Dendritic cell treated with granulocyte-macrophage colony-stimulating factor and Interleukin-4, amounts not matched to agents 40 ng/mL and 50 ng/mL, for 4 days (primary cell): ENCODE measurements at regions not wholly inside any gene's neighbourhood (a gene's known extent, or its start where the extent isn't known, plus 50 kb on each side); places are given as distances from the start of the nearest gene placed in this dataset.

Experiments
- H3K27ac Mint-ChIP-seq: one replicate; pipeline ENCODE4 v1.8.0; 2022; ENCODE audit warnings: mild to moderate bottlenecking, mixed read lengths
- H3K27me3 Mint-ChIP-seq: one replicate; pipeline ENCODE4 v1.8.0; 2022; ENCODE audit warnings: mild to moderate bottlenecking, mixed read lengths
- H3K36me3 Mint-ChIP-seq: one replicate; pipeline ENCODE4 v1.8.0; 2022; ENCODE audit warnings: low read depth, mixed read lengths
- H3K4me1 Mint-ChIP-seq: one replicate; pipeline ENCODE4 v1.8.0; 2022; ENCODE audit warnings: low read depth, mixed read lengths
- H3K4me3 Mint-ChIP-seq: one replicate; pipeline ENCODE4 v1.8.0; 2022; ENCODE audit warnings: mild to moderate bottlenecking, moderate library complexity, mixed read lengths
- H3K9me3 Mint-ChIP-seq: one replicate; pipeline ENCODE4 v1.8.0; 2022; ENCODE audit warnings: mixed read lengths
- intact Hi-C: fragments of 100-400 bp; cut with micrococcal nuclease; formaldehyde crosslinking; loops from one replicate; pipeline ENCODE4 v1.15.0; 2022

GRCh38 chr12:41970744-41971143 lies 173.9 kb downstream of the GXYLT1 start:
- H3K4me1 Mint-ChIP-seq, result no peaks in the 10 kb centered on the region
- intact Hi-C loops, result no loop called here
- no peak overlapping the region for H3K27ac Mint-ChIP-seq
- H3K36me3 Mint-ChIP-seq, result no peaks in the 10 kb centered on the region
- no peaks in the 10 kb centered on the region for H3K27me3 Mint-ChIP-seq
- H3K9me3 Mint-ChIP-seq, result no peaks in the 10 kb centered on the region
- H3K4me3 Mint-ChIP-seq, result no peak overlapping the region

- Mint-ChIP-seq H3K27me3 (no peaks in the 10 kb centered on the region), H3K27ac (no peak overlapping the region), H3K4me3 (no peak overlapping the region), H3K9me3 (no peaks in the 10 kb centered on the region), H3K4me1 (no peaks in the 10 kb centered on the region), H3K36me3 (no peaks in the 10 kb centered on the region)
- intact Hi-C loops, result no loop called here
These were observed 176.1 kb downstream of the GXYLT1 start for GRCh38 chr12:41968599-41968998.

GRCh38 chr12:41967668-41968500 lies 176.8 kb downstream of the GXYLT1 start:
- no peaks in the 10 kb centered on the region for H3K9me3 Mint-ChIP-seq
- H3K4me1 Mint-ChIP-seq, result no peaks in the 10 kb centered on the region
- intact Hi-C loops, result no loop called here
- no peaks in the 10 kb centered on the region for H3K36me3 Mint-ChIP-seq
- no peak overlapping the region for H3K4me3 Mint-ChIP-seq
- H3K27ac Mint-ChIP-seq, result no peak overlapping the region
- H3K27me3 Mint-ChIP-seq, result no peaks in the 10 kb centered on the region

- Mint-ChIP-seq H3K9me3 (no peaks in the 10 kb centered on the region), H3K4me3 (no peak overlapping the region), H3K27me3 (no peaks in the 10 kb centered on the region), H3K4me1 (no peaks in the 10 kb centered on the region), H3K27ac (no peak overlapping the region), H3K36me3 (no peaks in the 10 kb centered on the region)
- intact Hi-C loops, result no loop called here
These were observed 177.8 kb downstream of the GXYLT1 start for GRCh38 chr12:41966916-41967315.

- no peaks in the 10 kb centered on the region for H3K36me3 Mint-ChIP-seq
- H3K27ac Mint-ChIP-seq, result no peak overlapping the region
- intact Hi-C loops, result no loop called here
- H3K4me3 Mint-ChIP-seq, result no peak overlapping the region
- no peaks in the 10 kb centered on the region for H3K4me1 Mint-ChIP-seq
- H3K27me3 Mint-ChIP-seq, result no peaks in the 10 kb centered on the region
- no peaks in the 10 kb centered on the region for H3K9me3 Mint-ChIP-seq
These were observed 178.7 kb downstream of the GXYLT1 start for GRCh38 chr12:41966001-41966400.

GRCh38 chr12:41963398-41963797 lies 181.3 kb downstream of the GXYLT1 start:
- no peaks in the 10 kb centered on the region for H3K36me3 Mint-ChIP-seq
- H3K4me3 Mint-ChIP-seq, result no peak overlapping the region
- no peaks in the 10 kb centered on the region for H3K27me3 Mint-ChIP-seq
- H3K27ac Mint-ChIP-seq, result no peak overlapping the region
- intact Hi-C loops, result no loop called here
- H3K9me3 Mint-ChIP-seq, result no peaks in the 10 kb centered on the region
- H3K4me1 Mint-ChIP-seq, result no peaks in the 10 kb centered on the region

- intact Hi-C loops, result no loop called here
- Mint-ChIP-seq H3K36me3 (no peaks in the 10 kb centered on the region), H3K27me3 (no peaks in the 10 kb centered on the region), H3K4me3 (no peak overlapping the region), H3K9me3 (no peaks in the 10 kb centered on the region), H3K27ac (no peak overlapping the region), H3K4me1 (no peaks in the 10 kb centered on the region)
These were observed 182.5 kb downstream of the GXYLT1 start for GRCh38 chr12:41962171-41962572.

- H3K9me3 Mint-ChIP-seq, result no peaks in the 10 kb centered on the region
- no peaks in the 10 kb centered on the region for H3K36me3 Mint-ChIP-seq
- H3K4me1 Mint-ChIP-seq, result no peaks in the 10 kb centered on the region
- no peak overlapping the region for H3K27ac Mint-ChIP-seq
- intact Hi-C loops, result no loop called here
- H3K4me3 Mint-ChIP-seq, result no peak overlapping the region
- H3K27me3 Mint-ChIP-seq, result no peaks in the 10 kb centered on the region
These were observed 185.4 kb downstream of the GXYLT1 start for GRCh38 chr12:41959271-41959670.

- H3K4me3 Mint-ChIP-seq, result no peak overlapping the region
- H3K27me3 Mint-ChIP-seq, result no peaks in the 10 kb centered on the region
- intact Hi-C loops, result no loop called here
- H3K27ac Mint-ChIP-seq, result no peak overlapping the region
- H3K36me3 Mint-ChIP-seq, result no peaks in the 10 kb centered on the region
- H3K4me1 Mint-ChIP-seq, result no peaks in the 10 kb centered on the region
- no peaks in the 10 kb centered on the region for H3K9me3 Mint-ChIP-seq
These were observed 188.3 kb downstream of the GXYLT1 start for GRCh38 chr12:41956353-41956752.

GRCh38 chr12:41950455-41950854 lies 194.2 kb downstream of the GXYLT1 start:
- Mint-ChIP-seq H3K4me3 (no peak overlapping the region), H3K4me1 (no peaks in the 10 kb centered on the region), H3K27ac (no peak overlapping the region), H3K9me3 (peaks cover 23% of the 10 kb centered on the region), H3K36me3 (no peaks in the 10 kb centered on the region), H3K27me3 (no peaks in the 10 kb centered on the region)
- intact Hi-C loops, result no loop called here

GRCh38 chr12:41946106-41946505 lies 198.6 kb downstream of the GXYLT1 start:
- H3K9me3 Mint-ChIP-seq, result peaks cover 31% of the 10 kb centered on the region
- no peak overlapping the region for H3K4me3 Mint-ChIP-seq
- intact Hi-C loops, result no loop called here
- no peaks in the 10 kb centered on the region for H3K27me3 Mint-ChIP-seq
- H3K36me3 Mint-ChIP-seq, result no peaks in the 10 kb centered on the region
- no peak overlapping the region for H3K27ac Mint-ChIP-seq
- no peaks in the 10 kb centered on the region for H3K4me1 Mint-ChIP-seq

- H3K27me3 Mint-ChIP-seq, result no peaks in the 10 kb centered on the region
- intact Hi-C loops, result no loop called here
- peaks cover 31% of the 10 kb centered on the region for H3K9me3 Mint-ChIP-seq
- no peak overlapping the region for H3K4me3 Mint-ChIP-seq
- no peaks in the 10 kb centered on the region for H3K4me1 Mint-ChIP-seq
- H3K27ac Mint-ChIP-seq, result no peak overlapping the region
- no peaks in the 10 kb centered on the region for H3K36me3 Mint-ChIP-seq
These were observed 200.5 kb downstream of the GXYLT1 start for GRCh38 chr12:41944216-41944615.

GRCh38 chr12:41943671-41944070 lies 201.0 kb downstream of the GXYLT1 start:
- Mint-ChIP-seq H3K27ac (no peak overlapping the region), H3K9me3 (peaks cover 31% of the 10 kb centered on the region), H3K4me1 (no peaks in the 10 kb centered on the region), H3K27me3 (no peaks in the 10 kb centered on the region), H3K4me3 (no peak overlapping the region), H3K36me3 (no peaks in the 10 kb centered on the region)
- intact Hi-C loops, result no loop called here

- Mint-ChIP-seq H3K27ac (no peak overlapping the region), H3K36me3 (no peaks in the 10 kb centered on the region), H3K4me1 (no peaks in the 10 kb centered on the region), H3K27me3 (no peaks in the 10 kb centered on the region), H3K4me3 (no peak overlapping the region), H3K9me3 (peaks cover 27% of the 10 kb centered on the region)
- intact Hi-C loops, result no loop called here
These were observed 202.3 kb downstream of the GXYLT1 start for GRCh38 chr12:41942354-41942753.

GRCh38 chr12:41941079-41941478 lies 203.6 kb downstream of the GXYLT1 start:
- Mint-ChIP-seq H3K27me3 (peaks cover 2% of the 10 kb centered on the region), H3K36me3 (no peaks in the 10 kb centered on the region), H3K4me1 (no peaks in the 10 kb centered on the region), H3K4me3 (no peak overlapping the region), H3K27ac (no peak overlapping the region), H3K9me3 (peaks cover 14% of the 10 kb centered on the region)
- intact Hi-C loops, result no loop called here
